Glomerular endothelial cell (primary cell): ENCODE measurements at regions not wholly inside any gene's neighbourhood (a gene's known extent, or its start where the extent isn't known, plus 50 kb on each side); places are given as distances from the start of the nearest gene placed in this dataset.
"Not testable (repeated sequence)": the region's sequence is repeated elsewhere in the genome, so short reads cannot be mapped to it uniquely, and the experiment has no call there.

ENCODE experiments used
- DNase-seq: peaks from one replicate; pipeline ENCODE4 v3.0.0-alpha.2; 2011; ENCODE audit warnings: low read depth, low spot score; ENCODE audit errors: extremely low read depth

DNA sequence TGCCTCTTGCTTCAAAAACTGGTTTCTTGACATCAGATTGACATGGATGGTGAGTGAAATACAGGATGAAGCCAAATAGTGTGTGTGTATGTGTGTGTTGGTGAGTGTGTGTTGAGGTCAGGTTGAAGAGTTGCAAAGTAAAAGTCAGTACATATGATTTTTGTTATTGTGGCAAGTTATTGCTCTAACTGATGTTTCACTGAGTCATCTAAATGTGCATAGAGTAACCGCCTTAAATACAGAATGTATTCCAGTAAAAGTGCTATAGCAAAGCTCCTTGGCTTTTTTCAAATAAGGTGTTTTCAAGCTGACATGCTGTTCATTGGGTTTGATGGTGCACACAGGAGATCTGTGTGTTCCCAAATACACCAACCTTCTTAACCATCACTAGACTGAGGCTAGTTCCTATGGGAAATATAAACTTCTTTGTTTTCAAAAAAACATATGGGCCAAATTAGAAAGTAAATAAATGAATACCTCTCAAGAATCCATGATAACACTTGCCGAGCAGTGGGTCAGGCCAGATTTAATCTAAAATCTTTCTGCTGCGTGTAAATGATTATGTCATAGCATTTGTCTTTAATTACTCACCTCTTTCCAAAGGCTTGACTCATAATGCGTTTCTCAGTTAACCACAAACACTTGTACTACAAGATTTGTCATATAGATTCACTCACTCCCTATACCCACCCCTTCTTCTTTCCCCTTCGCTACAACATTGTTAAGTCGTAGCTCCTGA is 151.1 kb downstream of the LYPLAL1 start:
- no peak for DNase-seq

DNA sequence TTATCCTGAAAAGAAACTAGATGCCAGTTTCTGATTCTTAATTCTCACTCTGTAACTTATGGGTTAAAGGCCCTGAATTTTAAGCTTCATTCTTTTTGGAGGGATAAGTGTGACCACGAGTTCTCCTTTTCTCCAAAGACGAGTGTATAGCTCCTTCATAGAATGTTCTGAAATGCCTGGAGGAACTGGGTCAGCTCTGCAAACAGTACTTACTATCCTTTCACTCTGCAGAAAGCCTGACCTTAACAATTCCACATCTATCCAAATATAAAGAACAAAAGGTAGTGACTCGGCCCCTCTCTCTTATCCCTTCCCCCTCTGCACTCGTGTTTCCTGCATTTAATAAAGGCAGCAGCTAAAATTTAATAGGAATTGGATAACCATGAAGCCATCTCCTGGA is 150.5 kb downstream of the LYPLAL1 start:
- DNase-seq = no peak

DNA sequence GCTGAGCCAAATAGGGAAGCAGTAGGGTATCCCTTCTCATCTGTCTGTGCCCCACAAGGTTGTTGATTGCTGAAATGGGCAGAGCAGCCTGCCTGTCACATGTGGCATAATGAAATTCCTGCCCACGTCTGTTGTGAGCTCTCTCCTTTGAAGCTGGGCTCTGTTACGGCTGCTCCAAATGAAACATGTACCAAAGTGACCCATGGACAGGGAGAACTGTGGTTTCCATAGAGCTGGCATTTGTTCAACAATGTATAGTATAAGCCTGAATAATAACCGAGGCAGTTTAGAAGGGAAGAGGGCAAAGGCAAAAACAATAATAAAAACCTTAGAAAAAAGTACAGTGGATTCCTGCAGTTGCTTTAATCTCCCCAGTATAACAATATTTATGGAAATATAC is 149.7 kb downstream of the LYPLAL1 start:
- DNase-seq = no peak

GRCh38 chr1:219322766-219323165 is 149.1 kb downstream of the LYPLAL1 start:
- no peak for DNase-seq

GRCh38 chr1:219320563-219320962 is 146.9 kb downstream of the LYPLAL1 start:
- not testable (repeated sequence) for DNase-seq

- DNase-seq = no peak
Observed at GRCh38 chr1:219318826-219319225, 145.1 kb downstream of the LYPLAL1 start.

GRCh38 chr1:219317762-219318353 is 144.2 kb downstream of the LYPLAL1 start:
- no peak for DNase-seq

- no peak for DNase-seq
Observed at GRCh38 chr1:219316066-219316465, 142.4 kb downstream of the LYPLAL1 start.

DNA sequence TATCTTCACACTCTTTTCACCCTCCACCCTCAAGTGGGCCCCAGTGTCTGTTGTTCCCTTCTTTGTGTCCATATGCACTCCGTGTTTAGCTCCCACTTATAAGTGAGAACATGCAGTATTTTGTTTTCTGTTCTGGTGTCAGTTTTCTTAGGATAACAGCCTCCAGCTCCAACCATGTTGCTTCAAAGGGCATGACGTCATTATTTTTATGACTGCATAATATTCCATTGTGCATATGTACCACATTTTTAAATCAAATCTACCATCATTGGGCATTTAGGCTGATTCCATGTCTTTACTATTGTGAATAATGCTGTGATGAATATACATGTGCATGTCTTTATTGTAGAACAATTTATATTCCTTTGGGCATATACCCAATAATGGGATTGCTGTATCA is 140.3 kb downstream of the LYPLAL1 start:
- no peak for DNase-seq

- DNase-seq = no peak
Observed at GRCh38 chr1:219312967-219313366, 139.3 kb downstream of the LYPLAL1 start.

- DNase-seq = no peak
Observed at GRCh38 chr1:219310181-219310728, 136.6 kb downstream of the LYPLAL1 start.

- no peak for DNase-seq
Observed at GRCh38 chr1:219308367-219308766, 134.7 kb downstream of the LYPLAL1 start.

DNA sequence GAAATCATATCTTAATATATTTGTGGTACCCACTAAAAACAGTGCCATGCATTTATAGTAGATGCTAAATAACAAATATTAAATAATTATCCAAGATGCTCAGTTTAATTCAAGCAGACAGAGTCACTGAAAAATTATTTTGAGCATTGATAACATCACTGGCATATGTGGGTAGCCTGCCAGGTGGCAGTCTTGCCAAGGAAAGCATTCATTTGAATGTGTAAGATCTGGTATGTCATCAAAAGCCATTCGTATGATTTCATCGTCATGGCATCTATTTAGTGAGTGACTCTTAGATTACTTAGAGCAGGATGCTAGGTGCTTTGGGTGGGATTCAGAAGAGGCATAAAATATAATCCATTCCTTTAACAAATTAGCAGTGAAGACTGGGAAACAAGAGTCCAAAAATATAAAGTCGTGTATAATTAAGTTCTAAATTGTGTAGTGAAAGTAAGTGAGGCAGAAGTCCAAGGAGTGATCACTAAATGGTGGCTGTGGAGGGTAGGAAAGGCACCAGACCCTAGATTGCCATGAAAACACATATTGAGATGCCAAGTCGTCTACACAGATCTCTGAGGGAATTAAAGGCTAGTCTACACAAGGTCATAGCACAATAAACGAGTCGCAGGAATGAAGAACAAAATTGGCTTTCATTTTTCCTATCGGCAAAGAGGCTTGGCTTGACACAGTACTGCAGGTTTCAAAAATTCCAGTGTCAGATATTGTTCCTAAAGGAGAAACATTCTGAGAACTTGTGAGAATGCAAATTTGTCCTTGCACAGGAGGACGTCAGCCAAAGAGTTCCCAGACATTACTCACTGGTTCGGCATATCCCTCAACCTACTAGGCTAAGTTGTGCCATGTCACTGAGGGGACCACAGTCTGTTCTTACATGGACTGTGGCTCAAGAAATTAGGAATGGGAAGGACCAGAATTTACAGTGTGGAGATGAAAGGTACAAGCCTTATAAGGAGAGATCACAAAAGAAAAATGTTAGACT is 130.8 kb downstream of the LYPLAL1 start:
- DNase-seq = no peak

DNA sequence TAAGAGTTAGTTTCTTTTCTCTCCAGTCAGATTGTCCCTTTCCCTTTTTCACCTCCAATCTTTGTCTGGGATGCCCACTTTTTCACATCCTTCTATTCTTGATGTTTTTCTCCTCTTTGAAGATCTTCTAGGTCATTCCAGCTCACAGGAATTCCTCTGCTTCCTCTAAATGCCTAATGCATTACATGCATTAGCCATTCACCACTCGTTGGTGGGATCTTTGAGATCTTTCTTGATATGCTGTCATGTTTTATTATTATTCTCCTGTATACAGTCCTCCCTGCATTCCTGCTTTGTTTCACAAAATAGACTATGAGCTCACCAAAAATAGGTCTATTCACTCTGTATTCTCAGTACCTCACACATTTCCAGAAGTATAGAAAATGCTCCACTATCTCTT is 129.0 kb downstream of the LYPLAL1 start:
- no peak for DNase-seq

- no peak for DNase-seq
Observed at GRCh38 chr1:219299420-219299819, 125.7 kb downstream of the LYPLAL1 start.

DNA sequence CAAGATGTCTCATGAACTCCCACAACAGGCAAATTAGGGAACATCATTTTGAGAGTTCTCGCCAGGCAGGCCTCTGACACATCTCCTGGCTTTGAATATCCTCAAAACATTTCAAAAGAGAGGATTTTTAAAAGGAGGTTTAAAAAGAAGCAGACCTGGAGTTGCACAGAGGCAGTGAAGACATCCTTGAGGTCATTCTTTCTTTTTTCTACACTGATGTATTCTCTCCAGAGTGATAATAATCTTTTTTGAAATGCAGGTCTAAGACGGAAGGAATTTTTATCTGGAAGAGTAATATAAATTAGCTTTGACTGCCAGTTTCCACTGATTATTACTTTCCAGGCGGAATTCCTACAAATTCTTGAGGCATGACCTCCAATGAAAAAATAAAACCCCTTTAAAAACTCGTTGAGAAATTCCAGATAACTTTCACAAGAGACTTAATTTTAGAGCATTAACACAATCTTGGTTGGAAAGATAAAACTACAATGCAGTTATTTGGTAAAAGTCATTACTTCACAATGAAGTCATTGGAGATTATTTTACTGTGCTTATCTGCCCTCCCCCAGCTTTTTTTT is 125.0 kb downstream of the LYPLAL1 start:
- no peak for DNase-seq

DNA sequence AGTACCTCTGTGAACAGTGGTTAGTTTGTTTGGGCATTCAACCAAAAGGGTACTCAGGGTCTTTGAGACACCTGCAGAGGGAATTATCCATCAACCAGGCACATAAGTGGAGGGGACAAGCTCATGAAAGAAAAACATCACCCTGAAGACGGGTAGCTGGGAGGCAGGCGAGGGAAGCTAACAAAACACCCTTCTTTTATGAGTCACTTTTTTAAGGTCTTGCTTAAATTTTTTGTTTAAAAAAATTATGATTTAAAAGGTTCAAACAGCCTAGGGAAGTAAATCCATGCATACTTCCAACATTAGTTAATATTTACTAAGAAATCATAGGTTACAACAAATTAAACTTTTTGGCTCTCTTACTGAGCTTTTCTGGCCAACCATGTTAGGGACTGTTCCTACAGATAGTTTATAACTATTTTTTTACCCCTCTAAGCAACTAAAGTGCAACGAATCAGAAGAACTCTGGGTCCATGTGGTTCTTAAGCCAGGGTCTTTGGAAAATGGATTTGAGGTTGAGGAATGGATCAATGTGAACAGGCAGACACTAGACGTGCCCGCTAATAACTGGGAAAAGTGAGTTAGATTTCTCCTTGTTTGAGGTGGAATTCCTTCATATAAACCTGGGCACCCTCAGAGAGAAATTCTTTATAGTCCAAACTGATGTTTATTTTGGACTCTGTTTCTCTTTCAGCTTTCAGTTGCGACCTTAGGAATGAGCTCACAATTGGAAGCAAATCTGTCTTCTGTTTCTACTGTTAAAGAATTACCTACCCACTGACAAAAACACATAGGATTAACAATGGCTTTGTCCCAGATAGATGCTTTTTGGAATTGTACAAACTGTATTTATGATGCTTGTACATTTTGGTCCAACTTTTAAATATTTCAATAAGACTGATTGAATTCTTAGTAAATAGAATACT is 123.0 kb downstream of the LYPLAL1 start:
- DNase-seq = no peak

- no peak for DNase-seq
Observed at GRCh38 chr1:219294251-219294650, 120.6 kb downstream of the LYPLAL1 start.

- DNase-seq = no peak
Observed at GRCh38 chr1:219293410-219293809, 119.7 kb downstream of the LYPLAL1 start.

- DNase-seq = no peak
Observed at GRCh38 chr1:219292999-219293398, 119.3 kb downstream of the LYPLAL1 start.
